Neural cell (in vitro differentiated cells): ENCODE measurements at regions not wholly inside any gene's neighbourhood (a gene's known extent, or its start where the extent isn't known, plus 50 kb on each side); places are given as distances from the start of the nearest gene placed in this dataset.

ENCODE experiments used
- H2AFZ ChIP-seq: fragments of 200-600, 300-800 bp; sonication (generic), shearing (Covaris generic); 2 replicates; pipeline ENCODE4 v1.6.0; 2014; ENCODE audit warnings: low read depth, mild to moderate bottlenecking, antibody characterized with exemption, low read length, moderate library complexity
- H3F3A ChIP-seq: fragments of 200-600 bp; shearing (Covaris generic); 2 replicates; pipeline ENCODE4 v1.6.1; 2016; ENCODE audit warnings: mild to moderate bottlenecking, moderate library complexity, mixed read lengths, antibody characterized with exemption, low read length; ENCODE audit not compliant: insufficient read depth, poor library complexity, severe bottlenecking
- H3K27ac ChIP-seq: fragments of 200-600, 300-800 bp; sonication (generic), shearing (Covaris generic); 2 replicates; pipeline ENCODE4 v1.5.1; 2014; ENCODE audit warnings: mild to moderate bottlenecking, low read length, moderate library complexity
- H3K27me3 ChIP-seq: fragments of 300-800, 200-600 bp; sonication (generic), shearing (Covaris generic); 2 replicates; pipeline ENCODE4 v1.6.0; 2014; ENCODE audit warnings: mild to moderate bottlenecking, low read depth, low read length, moderate library complexity; ENCODE audit not compliant: insufficient read depth
- H3K36me3 ChIP-seq: fragments of 300-800, 200-600 bp; sonication (generic), shearing (Covaris generic); 2 replicates; pipeline ENCODE4 v1.5.1; 2014; ENCODE audit warnings: mild to moderate bottlenecking, antibody characterized with exemption, low read length, moderate library complexity; ENCODE audit not compliant: insufficient read depth
- H3K4me2 ChIP-seq: fragments of 300-800, 200-600 bp; sonication (generic), shearing (Covaris generic); 2 replicates; pipeline ENCODE4 v1.6.0; 2014; ENCODE audit warnings: mild to moderate bottlenecking, low read length
- H3K4me3 ChIP-seq: fragments of 300-800, 200-600 bp; sonication (generic), shearing (Covaris generic); 2 replicates; pipeline ENCODE4 v1.5.1; 2014; ENCODE audit warnings: mild to moderate bottlenecking, low read length, moderate library complexity
- H3K79me2 ChIP-seq: fragments of 200-600 bp; shearing (Covaris generic); replicated peaks from 2 replicates; pipeline ENCODE4 v1.6.0; 2014; ENCODE audit warnings: mild to moderate bottlenecking, low read length, moderate library complexity; ENCODE audit not compliant: insufficient read depth
- H3K9ac ChIP-seq: fragments of 300-800, 200-600 bp; sonication (generic), shearing (Covaris generic); 2 replicates; pipeline ENCODE4 v1.6.1; 2016; ENCODE audit warnings: mild to moderate bottlenecking, low read length, mixed read lengths
- H3K9me2 ChIP-seq: fragments of 200-600 bp; shearing (Covaris generic); 2 replicates; pipeline ENCODE4 v1.6.1; 2016; ENCODE audit warnings: mild to moderate bottlenecking, low read length, mixed read lengths; ENCODE audit not compliant: insufficient read depth
- H3K9me3 ChIP-seq: fragments of 200-600, 300-800 bp; sonication (generic), shearing (Covaris generic); 2 replicates; pipeline ENCODE4 v1.6.1; 2016; ENCODE audit warnings: mild to moderate bottlenecking, mixed run types, low read length, moderate library complexity, mixed read lengths
- H4K20me1 ChIP-seq: fragments of 200-600 bp; shearing (Covaris generic); 2 replicates; pipeline ENCODE4 v1.6.1; 2016; ENCODE audit warnings: mild to moderate bottlenecking, mixed run types; ENCODE audit not compliant: insufficient read depth
- CTCF ChIP-seq: fragments of 450-650 bp; IDR thresholded peaks from 2 replicates; pipeline ENCODE4 v1.5.1; 2014; ENCODE audit warnings: antibody characterized with exemption, mild to moderate bottlenecking, moderate library complexity; ENCODE audit not compliant: poor library complexity, severe bottlenecking
- EP300 ChIP-seq: fragments of 450-650 bp; conservative IDR thresholded peaks from 2 replicates; pipeline ENCODE4 v1.6.1; 2014; ENCODE audit warnings: antibody characterized with exemption, mild to moderate bottlenecking, moderate library complexity; ENCODE audit not compliant: poor library complexity, severe bottlenecking
- EZH2 ChIP-seq: fragments of 200-600, 300-800 bp; shearing (Covaris generic), sonication (generic); IDR thresholded peaks from 2 replicates; pipeline ENCODE4 v1.6.1; 2014; ENCODE audit warnings: antibody characterized with exemption, low read length, borderline replicate concordance, mild to moderate bottlenecking; ENCODE audit not compliant: insufficient read depth, poor library complexity, severe bottlenecking
- MXI1 ChIP-seq: fragments of 450-650 bp; conservative IDR thresholded peaks from 2 replicates; pipeline ENCODE4 v1.6.1; 2014; ENCODE audit warnings: antibody characterized with exemption, mild to moderate bottlenecking; ENCODE audit not compliant: poor library complexity, severe bottlenecking
- POLR2AphosphoS5 ChIP-seq: IDR thresholded peaks from 2 replicates; pipeline ENCODE4 v1.6.1; 2012
- RAD21 ChIP-seq: fragments of 450-650 bp; conservative IDR thresholded peaks from 2 replicates; pipeline ENCODE4 v1.6.1; 2014; ENCODE audit warnings: antibody characterized with exemption, mild to moderate bottlenecking, moderate library complexity
- SMC3 ChIP-seq: fragments of 450-650 bp; conservative IDR thresholded peaks from 2 replicates; pipeline ENCODE4 v1.6.1; 2014; ENCODE audit warnings: antibody characterized with exemption, mild to moderate bottlenecking, moderate library complexity; ENCODE audit not compliant: poor library complexity
- TAF1 ChIP-seq: IDR thresholded peaks from 2 replicates; pipeline ENCODE4 v1.6.1; 2012; ENCODE audit warnings: low read depth
- TF ChIP-seq, protein P1 (sequence below): IDR thresholded peaks from 2 replicates; pipeline ENCODE4 v1.6.1; 2012; ENCODE audit warnings: borderline replicate concordance

DNA sequence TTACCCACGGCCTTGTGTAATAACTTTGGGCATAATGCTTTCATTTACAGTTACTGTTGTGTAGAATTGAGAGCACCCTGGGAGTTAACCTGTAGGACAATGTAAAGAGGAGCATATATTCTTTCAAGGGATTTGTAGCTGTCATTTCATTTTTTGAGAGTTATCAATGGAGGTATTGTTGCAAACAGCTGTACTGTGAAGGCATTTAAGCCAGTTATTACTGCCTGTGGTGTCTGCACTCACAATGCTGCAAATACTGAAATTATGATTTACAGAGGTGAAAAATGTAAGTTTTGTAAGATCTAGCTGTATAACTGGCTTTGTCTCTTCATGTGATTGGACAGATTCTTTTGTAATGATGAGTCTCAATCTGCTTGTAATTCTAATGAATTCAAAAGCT, 131.5 kb upstream of the FAT1 start:
- H3K27ac ChIP-seq, result no peak overlapping the region
- no peak overlapping the region for H3K9ac ChIP-seq
- no peaks in the 10 kb centered on the region for H3K9me3 ChIP-seq
- H3K4me2 ChIP-seq, result no peak overlapping the region
- H3K4me3 ChIP-seq, result no peak overlapping the region
- H3K9me2 ChIP-seq, result no peaks in the 10 kb centered on the region
- H3K36me3 ChIP-seq, result no peaks in the 10 kb centered on the region
- H3F3A ChIP-seq, result no peaks in the 10 kb centered on the region
- no peaks in the 10 kb centered on the region for H3K27me3 ChIP-seq
- no peaks in the 10 kb centered on the region for H3K79me2 ChIP-seq
- TF ChIP-seq EZH2 (no peak), EP300 (peak; percentile 72), SMC3 (no peak), CTCF (no peak), TAF1 (no peak), MXI1 (no peak), POLR2AphosphoS5 (peak; percentile 88), RAD21 (no peak)
- TF ChIP-seq, protein P1, sequence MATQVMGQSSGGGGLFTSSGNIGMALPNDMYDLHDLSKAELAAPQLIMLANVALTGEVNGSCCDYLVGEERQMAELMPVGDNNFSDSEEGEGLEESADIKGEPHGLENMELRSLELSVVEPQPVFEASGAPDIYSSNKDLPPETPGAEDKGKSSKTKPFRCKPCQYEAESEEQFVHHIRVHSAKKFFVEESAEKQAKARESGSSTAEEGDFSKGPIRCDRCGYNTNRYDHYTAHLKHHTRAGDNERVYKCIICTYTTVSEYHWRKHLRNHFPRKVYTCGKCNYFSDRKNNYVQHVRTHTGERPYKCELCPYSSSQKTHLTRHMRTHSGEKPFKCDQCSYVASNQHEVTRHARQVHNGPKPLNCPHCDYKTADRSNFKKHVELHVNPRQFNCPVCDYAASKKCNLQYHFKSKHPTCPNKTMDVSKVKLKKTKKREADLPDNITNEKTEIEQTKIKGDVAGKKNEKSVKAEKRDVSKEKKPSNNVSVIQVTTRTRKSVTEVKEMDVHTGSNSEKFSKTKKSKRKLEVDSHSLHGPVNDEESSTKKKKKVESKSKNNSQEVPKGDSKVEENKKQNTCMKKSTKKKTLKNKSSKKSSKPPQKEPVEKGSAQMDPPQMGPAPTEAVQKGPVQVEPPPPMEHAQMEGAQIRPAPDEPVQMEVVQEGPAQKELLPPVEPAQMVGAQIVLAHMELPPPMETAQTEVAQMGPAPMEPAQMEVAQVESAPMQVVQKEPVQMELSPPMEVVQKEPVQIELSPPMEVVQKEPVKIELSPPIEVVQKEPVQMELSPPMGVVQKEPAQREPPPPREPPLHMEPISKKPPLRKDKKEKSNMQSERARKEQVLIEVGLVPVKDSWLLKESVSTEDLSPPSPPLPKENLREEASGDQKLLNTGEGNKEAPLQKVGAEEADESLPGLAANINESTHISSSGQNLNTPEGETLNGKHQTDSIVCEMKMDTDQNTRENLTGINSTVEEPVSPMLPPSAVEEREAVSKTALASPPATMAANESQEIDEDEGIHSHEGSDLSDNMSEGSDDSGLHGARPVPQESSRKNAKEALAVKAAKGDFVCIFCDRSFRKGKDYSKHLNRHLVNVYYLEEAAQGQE, result no peak
- no peak overlapping the region for H2AFZ ChIP-seq
- no peaks in the 10 kb centered on the region for H4K20me1 ChIP-seq

GRCh38 chr4:186857793-186858192, 134.1 kb upstream of the FAT1 start:
- Histone ChIP-seq H3K27me3 (no peaks in the 10 kb centered on the region), H3K9me2 (no peaks in the 10 kb centered on the region), H4K20me1 (no peaks in the 10 kb centered on the region), H3F3A (no peaks in the 10 kb centered on the region), H2AFZ (no peak overlapping the region), H3K9ac (no peak overlapping the region), H3K4me2 (no peak overlapping the region), H3K27ac (no peak overlapping the region), H3K9me3 (no peaks in the 10 kb centered on the region), H3K4me3 (no peak overlapping the region), H3K36me3 (no peaks in the 10 kb centered on the region), H3K79me2 (no peaks in the 10 kb centered on the region)
- TF ChIP-seq POLR2AphosphoS5 (peak; percentile 85), RAD21 (no peak), EP300 (peak; percentile 95)

- Histone ChIP-seq H3K9me3 (no peaks in the 10 kb centered on the region), H2AFZ (no peak overlapping the region)
Measured at GRCh38 chr4:186858355-186858754, 134.7 kb upstream of the FAT1 start.

More at GRCh38 chr4:186858355-186858754, 134.7 kb upstream of the FAT1 start:
- no peaks in the 10 kb centered on the region for H3F3A ChIP-seq
- no peaks in the 10 kb centered on the region for H3K27me3 ChIP-seq
- H3K4me3 ChIP-seq, result no peak overlapping the region
- no peaks in the 10 kb centered on the region for H3K9me2 ChIP-seq
- TF ChIP-seq CTCF (no peak), MXI1 (no peak), EZH2 (no peak), EP300 (no peak), SMC3 (no peak), TAF1 (no peak), RAD21 (no peak)
- TF ChIP-seq, protein P1, result no peak
- H3K27ac ChIP-seq, result no peak overlapping the region
- no peaks in the 10 kb centered on the region for H4K20me1 ChIP-seq
- no peaks in the 10 kb centered on the region for H3K36me3 ChIP-seq
- no peak overlapping the region for H3K4me2 ChIP-seq
- H3K9ac ChIP-seq, result no peak overlapping the region
- no peaks in the 10 kb centered on the region for H3K79me2 ChIP-seq
